ENCODE measurements at regions not wholly inside any gene's neighbourhood (a gene's known extent, or its start where the extent isn't known, plus 50 kb on each side); places are given as distances from the start of the nearest gene placed in this dataset.

- Histone ChIP-seq H3K27me3 (ENCODE audit: control insufficient read depth, insufficient read depth, low read length) (no peaks in the 10 kb centered on the region), H3K36me3 (ENCODE audit: control insufficient read depth, insufficient read depth, low read length) (no peaks in the 10 kb centered on the region), H3K4me3 (ENCODE audit: low read depth, low read length) (no peak overlapping the region)
- FAIRE-seq: no peak
- no peak for DNase-seq (ENCODE audit: low read depth)
- TF ChIP-seq CTCF (IDR thresholded peaks at IDR 0.05; ENCODE audit: insufficient read depth, low read length, severe bottlenecking): no peak
These were observed 243.2 kb downstream of the PTBP2 start for GRCh38 chr1:96964761-96965160.

DNA sequence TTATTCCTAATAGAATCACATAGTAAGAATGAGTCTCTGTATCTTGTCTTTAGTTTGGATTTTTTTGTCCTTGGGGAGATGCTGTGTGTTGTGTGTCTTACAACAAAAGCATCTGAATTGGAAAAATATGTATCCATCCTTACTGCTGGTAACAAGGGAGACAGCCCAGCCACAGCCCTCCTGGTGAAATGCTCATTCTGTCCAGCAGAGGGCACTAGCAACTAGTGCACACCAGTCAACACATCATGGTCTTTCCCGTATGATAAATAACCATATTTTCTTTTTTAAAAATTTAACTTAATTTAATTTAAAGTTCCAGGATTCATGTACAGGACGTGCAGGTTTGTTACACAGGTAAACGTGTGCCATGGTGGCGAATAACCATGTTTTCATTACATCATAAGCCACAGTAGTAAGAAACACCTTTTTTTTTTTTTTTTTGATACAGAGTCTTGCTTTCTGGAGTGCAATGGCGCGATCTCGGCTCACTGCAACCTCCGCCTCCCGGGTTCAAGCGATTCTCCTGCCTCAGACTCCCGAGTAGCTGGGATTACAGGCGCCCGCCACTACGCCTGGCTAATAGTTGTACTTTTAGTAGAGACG, 245.1 kb downstream of the PTBP2 start:
- no peaks in the 10 kb centered on the region for H3K27me3 ChIP-seq (ENCODE audit: control insufficient read depth, insufficient read depth, low read length)
- TF ChIP-seq CTCF (IDR thresholded peaks at IDR 0.05; ENCODE audit: insufficient read depth, low read length, severe bottlenecking): peak; percentile 74
- peak; percentile 68 for DNase-seq (ENCODE audit: low read depth)
- no peaks in the 10 kb centered on the region for H3K36me3 ChIP-seq (ENCODE audit: control insufficient read depth, insufficient read depth, low read length)
- no peak overlapping the region for H3K4me3 ChIP-seq (ENCODE audit: low read depth, low read length)
- FAIRE-seq: no peak

DNA sequence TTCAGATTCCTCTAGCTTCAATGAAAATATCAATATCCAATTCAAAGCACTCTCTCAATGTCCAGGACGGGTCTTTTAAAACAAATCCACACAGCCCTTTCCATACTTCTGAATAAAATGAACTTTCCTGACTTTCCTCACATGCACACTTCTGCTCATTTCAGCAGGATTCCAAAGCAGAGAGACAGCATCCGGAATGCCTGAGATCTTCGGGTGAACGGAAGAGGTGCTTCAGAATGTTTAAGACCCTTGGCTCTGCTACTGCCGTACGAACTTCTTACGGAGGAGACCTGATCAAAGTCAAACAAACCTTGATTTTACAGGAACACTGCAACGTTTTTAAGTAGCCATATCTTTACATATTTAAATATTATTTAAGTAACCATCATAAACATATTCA, 245.7 kb downstream of the PTBP2 start:
- FAIRE-seq (no peak), DNase-seq (ENCODE audit: low read depth) (no peak)

GRCh38 chr1:96968541-96968940, 247.0 kb downstream of the PTBP2 start:
- DNase-seq (ENCODE audit: low read depth) (no peak), FAIRE-seq (no peak)
- no peak for TF ChIP-seq CTCF (IDR thresholded peaks at IDR 0.05; ENCODE audit: insufficient read depth, low read length, severe bottlenecking)
- no peaks in the 10 kb centered on the region for H3K27me3 ChIP-seq (ENCODE audit: control insufficient read depth, insufficient read depth, low read length)
- no peak overlapping the region for H3K4me3 ChIP-seq (ENCODE audit: low read depth, low read length)
- H3K36me3 ChIP-seq (ENCODE audit: control insufficient read depth, insufficient read depth, low read length): no peaks in the 10 kb centered on the region

More for the DNA sequence above, 245.7 kb downstream of the PTBP2 start:
- TF ChIP-seq CTCF (IDR thresholded peaks at IDR 0.05; ENCODE audit: insufficient read depth, low read length, severe bottlenecking): no peak
- Histone ChIP-seq H3K4me3 (ENCODE audit: low read depth, low read length) (no peak overlapping the region), H3K36me3 (ENCODE audit: control insufficient read depth, insufficient read depth, low read length) (no peaks in the 10 kb centered on the region), H3K27me3 (ENCODE audit: control insufficient read depth, insufficient read depth, low read length) (no peaks in the 10 kb centered on the region)

GRCh38 chr1:96968983-96969382, 247.4 kb downstream of the PTBP2 start:
- Histone ChIP-seq H3K36me3 (ENCODE audit: control insufficient read depth, insufficient read depth, low read length) (no peaks in the 10 kb centered on the region), H3K27me3 (ENCODE audit: control insufficient read depth, insufficient read depth, low read length) (no peaks in the 10 kb centered on the region), H3K4me3 (ENCODE audit: low read depth, low read length) (no peak overlapping the region)
- DNase-seq (ENCODE audit: low read depth) (no peak), FAIRE-seq (no peak)
- TF ChIP-seq CTCF (IDR thresholded peaks at IDR 0.05; ENCODE audit: insufficient read depth, low read length, severe bottlenecking): no peak

- no peak for FAIRE-seq
- TF ChIP-seq CTCF (IDR thresholded peaks at IDR 0.05; ENCODE audit: insufficient read depth, low read length, severe bottlenecking): no peak
These were observed 248.1 kb downstream of the PTBP2 start for GRCh38 chr1:96969656-96970163.

More at GRCh38 chr1:96969656-96970163, 248.1 kb downstream of the PTBP2 start:
- no peak for DNase-seq (ENCODE audit: low read depth)
- Histone ChIP-seq H3K36me3 (ENCODE audit: control insufficient read depth, insufficient read depth, low read length) (no peaks in the 10 kb centered on the region), H3K4me3 (ENCODE audit: low read depth, low read length) (no peak overlapping the region), H3K27me3 (ENCODE audit: control insufficient read depth, insufficient read depth, low read length) (no peaks in the 10 kb centered on the region)
